Neural cell (in vitro differentiated cells): ENCODE measurements at regions not wholly inside any gene's neighbourhood (a gene's known extent, or its start where the extent isn't known, plus 50 kb on each side); places are given as distances from the start of the nearest gene placed in this dataset.
A peak's percentile ranks its signal among the peaks of the same experiment; 100 is the strongest.

Source experiments
- H2AFZ ChIP-seq: fragments of 200-600, 300-800 bp; sonication (generic), shearing (Covaris generic); 2 replicates; pipeline ENCODE4 v1.6.0; 2014; ENCODE audit warnings: low read depth, mild to moderate bottlenecking, antibody characterized with exemption, low read length, moderate library complexity
- H3F3A ChIP-seq: fragments of 200-600 bp; shearing (Covaris generic); 2 replicates; pipeline ENCODE4 v1.6.1; 2016; ENCODE audit warnings: mild to moderate bottlenecking, moderate library complexity, mixed read lengths, antibody characterized with exemption, low read length; ENCODE audit not compliant: insufficient read depth, poor library complexity, severe bottlenecking
- H3K27ac ChIP-seq: fragments of 200-600, 300-800 bp; sonication (generic), shearing (Covaris generic); 2 replicates; pipeline ENCODE4 v1.5.1; 2014; ENCODE audit warnings: mild to moderate bottlenecking, low read length, moderate library complexity
- H3K27me3 ChIP-seq: fragments of 300-800, 200-600 bp; sonication (generic), shearing (Covaris generic); 2 replicates; pipeline ENCODE4 v1.6.0; 2014; ENCODE audit warnings: mild to moderate bottlenecking, low read depth, low read length, moderate library complexity; ENCODE audit not compliant: insufficient read depth
- H3K36me3 ChIP-seq: fragments of 300-800, 200-600 bp; sonication (generic), shearing (Covaris generic); 2 replicates; pipeline ENCODE4 v1.5.1; 2014; ENCODE audit warnings: mild to moderate bottlenecking, antibody characterized with exemption, low read length, moderate library complexity; ENCODE audit not compliant: insufficient read depth
- H3K4me2 ChIP-seq: fragments of 300-800, 200-600 bp; sonication (generic), shearing (Covaris generic); 2 replicates; pipeline ENCODE4 v1.6.0; 2014; ENCODE audit warnings: mild to moderate bottlenecking, low read length
- H3K4me3 ChIP-seq: fragments of 300-800, 200-600 bp; sonication (generic), shearing (Covaris generic); 2 replicates; pipeline ENCODE4 v1.5.1; 2014; ENCODE audit warnings: mild to moderate bottlenecking, low read length, moderate library complexity
- H3K79me2 ChIP-seq: fragments of 200-600 bp; shearing (Covaris generic); replicated peaks from 2 replicates; pipeline ENCODE4 v1.6.0; 2014; ENCODE audit warnings: mild to moderate bottlenecking, low read length, moderate library complexity; ENCODE audit not compliant: insufficient read depth
- H3K9ac ChIP-seq: fragments of 300-800, 200-600 bp; sonication (generic), shearing (Covaris generic); 2 replicates; pipeline ENCODE4 v1.6.1; 2016; ENCODE audit warnings: mild to moderate bottlenecking, low read length, mixed read lengths
- H3K9me2 ChIP-seq: fragments of 200-600 bp; shearing (Covaris generic); 2 replicates; pipeline ENCODE4 v1.6.1; 2016; ENCODE audit warnings: mild to moderate bottlenecking, low read length, mixed read lengths; ENCODE audit not compliant: insufficient read depth
- H3K9me3 ChIP-seq: fragments of 200-600, 300-800 bp; sonication (generic), shearing (Covaris generic); 2 replicates; pipeline ENCODE4 v1.6.1; 2016; ENCODE audit warnings: mild to moderate bottlenecking, mixed run types, low read length, moderate library complexity, mixed read lengths
- H4K20me1 ChIP-seq: fragments of 200-600 bp; shearing (Covaris generic); 2 replicates; pipeline ENCODE4 v1.6.1; 2016; ENCODE audit warnings: mild to moderate bottlenecking, mixed run types; ENCODE audit not compliant: insufficient read depth
- CTCF ChIP-seq: fragments of 450-650 bp; IDR thresholded peaks from 2 replicates; pipeline ENCODE4 v1.5.1; 2014; ENCODE audit warnings: antibody characterized with exemption, mild to moderate bottlenecking, moderate library complexity; ENCODE audit not compliant: poor library complexity, severe bottlenecking
- EP300 ChIP-seq: fragments of 450-650 bp; conservative IDR thresholded peaks from 2 replicates; pipeline ENCODE4 v1.6.1; 2014; ENCODE audit warnings: antibody characterized with exemption, mild to moderate bottlenecking, moderate library complexity; ENCODE audit not compliant: poor library complexity, severe bottlenecking
- EZH2 ChIP-seq: fragments of 200-600, 300-800 bp; shearing (Covaris generic), sonication (generic); IDR thresholded peaks from 2 replicates; pipeline ENCODE4 v1.6.1; 2014; ENCODE audit warnings: antibody characterized with exemption, low read length, borderline replicate concordance, mild to moderate bottlenecking; ENCODE audit not compliant: insufficient read depth, poor library complexity, severe bottlenecking
- MXI1 ChIP-seq: fragments of 450-650 bp; conservative IDR thresholded peaks from 2 replicates; pipeline ENCODE4 v1.6.1; 2014; ENCODE audit warnings: antibody characterized with exemption, mild to moderate bottlenecking; ENCODE audit not compliant: poor library complexity, severe bottlenecking
- POLR2AphosphoS5 ChIP-seq: IDR thresholded peaks from 2 replicates; pipeline ENCODE4 v1.6.1; 2012
- RAD21 ChIP-seq: fragments of 450-650 bp; conservative IDR thresholded peaks from 2 replicates; pipeline ENCODE4 v1.6.1; 2014; ENCODE audit warnings: antibody characterized with exemption, mild to moderate bottlenecking, moderate library complexity
- REST ChIP-seq: IDR thresholded peaks from 2 replicates; pipeline ENCODE4 v1.6.1; 2012; ENCODE audit warnings: borderline replicate concordance
- SMC3 ChIP-seq: fragments of 450-650 bp; conservative IDR thresholded peaks from 2 replicates; pipeline ENCODE4 v1.6.1; 2014; ENCODE audit warnings: antibody characterized with exemption, mild to moderate bottlenecking, moderate library complexity; ENCODE audit not compliant: poor library complexity
- TAF1 ChIP-seq: IDR thresholded peaks from 2 replicates; pipeline ENCODE4 v1.6.1; 2012; ENCODE audit warnings: low read depth

GRCh38 chr2:237213315-237214022, 127.8 kb downstream of the COPS8 start:
- Histone ChIP-seq H3K27ac (no peak overlapping the region), H3K27me3 (no peaks in the 10 kb centered on the region), H2AFZ (no peak overlapping the region), H3K9me2 (no peaks in the 10 kb centered on the region), H3K79me2 (no peaks in the 10 kb centered on the region), H3K4me3 (no peak overlapping the region), H3K9ac (no peak overlapping the region), H3F3A (no peaks in the 10 kb centered on the region), H3K9me3 (no peaks in the 10 kb centered on the region), H3K4me2 (no peak overlapping the region), H3K36me3 (no peaks in the 10 kb centered on the region), H4K20me1 (no peaks in the 10 kb centered on the region)
- no peak for TF ChIP-seq MXI1
- TF ChIP-seq EP300, result no peak
- peak; percentile 19 for TF ChIP-seq CTCF

GRCh38 chr2:237214030-237214675, 128.5 kb downstream of the COPS8 start:
- no peak overlapping the region for H3K27ac ChIP-seq
- TF ChIP-seq EZH2, result no peak
- no peaks in the 10 kb centered on the region for H3K79me2 ChIP-seq
- H2AFZ ChIP-seq, result no peak overlapping the region
- H3K9me3 ChIP-seq, result no peaks in the 10 kb centered on the region
- no peaks in the 10 kb centered on the region for H3F3A ChIP-seq
- H3K9ac ChIP-seq, result no peak overlapping the region
- no peaks in the 10 kb centered on the region for H3K9me2 ChIP-seq
- H3K27me3 ChIP-seq, result no peaks in the 10 kb centered on the region
- H4K20me1 ChIP-seq, result no peaks in the 10 kb centered on the region
- no peak overlapping the region for H3K4me2 ChIP-seq
- no peak overlapping the region for H3K4me3 ChIP-seq
- no peaks in the 10 kb centered on the region for H3K36me3 ChIP-seq

GRCh38 chr2:237214963-237215362, 129.3 kb downstream of the COPS8 start:
- H3K27me3 ChIP-seq, result no peaks in the 10 kb centered on the region
- H3K9me3 ChIP-seq, result no peaks in the 10 kb centered on the region
- H3K9me2 ChIP-seq, result no peaks in the 10 kb centered on the region
- H3F3A ChIP-seq, result no peaks in the 10 kb centered on the region
- no peak overlapping the region for H3K4me2 ChIP-seq
- no peaks in the 10 kb centered on the region for H3K79me2 ChIP-seq
- no peak overlapping the region for H3K9ac ChIP-seq
- H3K27ac ChIP-seq, result no peak overlapping the region
- H3K36me3 ChIP-seq, result no peaks in the 10 kb centered on the region
- no peak overlapping the region for H2AFZ ChIP-seq
- TF ChIP-seq SMC3 (no peak), MXI1 (no peak), REST (no peak), TAF1 (no peak), RAD21 (no peak), CTCF (no peak), EZH2 (no peak), POLR2AphosphoS5 (no peak), EP300 (no peak)
- H4K20me1 ChIP-seq, result no peaks in the 10 kb centered on the region
- no peak overlapping the region for H3K4me3 ChIP-seq
